GM23338 (cell line): ENCODE measurements at regions not wholly inside any gene's neighbourhood (a gene's known extent, or its start where the extent isn't known, plus 50 kb on each side); places are given as distances from the start of the nearest gene placed in this dataset.

Source experiments
- CREB1 ChIP-seq: fragments of 250-450 bp; sonication (Bioruptor Pico); IDR thresholded peaks from 2 replicates; pipeline ENCODE4 v1.5.0; 2020; ENCODE audit warnings: low read depth, mild to moderate bottlenecking, moderate library complexity
- CTCF ChIP-seq, 2 experiments: fragments of 200-600 bp in 1 of 2; sonication (generic) in 1 of 2; conservative IDR thresholded peaks; 2 replicates each; pipeline versions ENCODE4 v1.5.1 to v1.6.1; 2016 to 2017; ENCODE audit warnings: antibody characterized with exemption in 2 of 2, low read depth in 2 of 2, mild to moderate bottlenecking in 2 of 2, moderate library complexity in 1 of 2
- ETS1 ChIP-seq: IDR thresholded peaks from 2 replicates; pipeline ENCODE4 v1.6.1; 2016; ENCODE audit warnings: antibody characterized with exemption
- EZH2 ChIP-seq: fragments of 200-600 bp; sonication (generic); IDR thresholded peaks from one replicate; pipeline ENCODE4 v1.8.0; 2017; ENCODE audit warnings: antibody characterized with exemption, mild to moderate bottlenecking, low read depth; ENCODE audit not compliant: unreplicated experiment
- EZH2phosphoT487 ChIP-seq: fragments of 200-600 bp; sonication (generic); IDR thresholded peaks from one replicate; pipeline ENCODE4 v1.8.1; 2018; ENCODE audit warnings: antibody characterized with exemption; ENCODE audit not compliant: unreplicated experiment
- JUNB ChIP-seq: IDR thresholded peaks from one replicate; pipeline ENCODE4 v1.6.1; 2016; ENCODE audit warnings: antibody characterized with exemption; ENCODE audit not compliant: unreplicated experiment
- POLR2AphosphoS5 ChIP-seq: IDR thresholded peaks from 2 replicates; pipeline ENCODE4 v1.6.1; 2016; ENCODE audit warnings: antibody characterized with exemption, low read depth
- REST ChIP-seq: IDR thresholded peaks from one replicate; pipeline ENCODE4 v1.6.1; 2018; ENCODE audit warnings: antibody characterized with exemption; ENCODE audit not compliant: unreplicated experiment

GRCh38 chr12:90870971-90871725 is 83.8 kb downstream of the CCER1 start:
- TF ChIP-seq EZH2 = no peak
- TF ChIP-seq REST = no peak
- no peak for TF ChIP-seq CTCF (conservative IDR thresholded peaks at IDR 0.05; ENCODE audit: low read depth in 2 of 2)
- TF ChIP-seq ETS1 = no peak
- no peak for TF ChIP-seq EZH2phosphoT487
- TF ChIP-seq POLR2AphosphoS5 = no peak
- TF ChIP-seq JUNB = no peak
- no peak for TF ChIP-seq CREB1 (CRISPR knock-in tag)
